H1 (cell line): ENCODE measurements at regions not wholly inside any gene's neighbourhood (a gene's known extent, or its start where the extent isn't known, plus 50 kb on each side); places are given as distances from the start of the nearest gene placed in this dataset.

Source experiments
- TF ChIP-seq, protein P1 (sequence below): fragments of 300-600 bp; sonication (generic); IDR thresholded peaks from 2 replicates; pipeline ENCODE4 v1.7.1; 2012; ENCODE audit warnings: low read length, moderate library complexity, mild to moderate bottlenecking, inconsistent platforms; ENCODE audit not compliant: insufficient replicate concordance

DNA sequence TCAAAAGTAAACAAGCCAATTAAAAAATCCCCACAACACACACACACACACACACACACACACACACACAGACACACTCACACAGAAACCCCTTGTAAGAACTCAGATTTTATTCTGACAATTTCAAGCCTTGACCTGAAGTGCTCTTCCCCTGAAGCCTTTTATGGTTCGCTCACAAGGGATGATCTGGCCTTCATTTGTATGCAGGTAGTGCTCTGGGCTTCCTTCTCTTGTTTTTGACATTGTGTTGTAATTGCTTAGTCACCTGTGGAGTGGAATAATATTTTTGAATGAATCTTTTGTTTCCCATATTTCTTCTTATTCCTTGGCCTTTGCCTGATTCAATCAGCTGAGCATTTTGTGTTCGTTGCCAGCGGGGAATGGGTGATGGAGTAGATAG lies 83.3 kb upstream of the CSRP2 start (continued):
- TF ChIP-seq, protein P1, sequence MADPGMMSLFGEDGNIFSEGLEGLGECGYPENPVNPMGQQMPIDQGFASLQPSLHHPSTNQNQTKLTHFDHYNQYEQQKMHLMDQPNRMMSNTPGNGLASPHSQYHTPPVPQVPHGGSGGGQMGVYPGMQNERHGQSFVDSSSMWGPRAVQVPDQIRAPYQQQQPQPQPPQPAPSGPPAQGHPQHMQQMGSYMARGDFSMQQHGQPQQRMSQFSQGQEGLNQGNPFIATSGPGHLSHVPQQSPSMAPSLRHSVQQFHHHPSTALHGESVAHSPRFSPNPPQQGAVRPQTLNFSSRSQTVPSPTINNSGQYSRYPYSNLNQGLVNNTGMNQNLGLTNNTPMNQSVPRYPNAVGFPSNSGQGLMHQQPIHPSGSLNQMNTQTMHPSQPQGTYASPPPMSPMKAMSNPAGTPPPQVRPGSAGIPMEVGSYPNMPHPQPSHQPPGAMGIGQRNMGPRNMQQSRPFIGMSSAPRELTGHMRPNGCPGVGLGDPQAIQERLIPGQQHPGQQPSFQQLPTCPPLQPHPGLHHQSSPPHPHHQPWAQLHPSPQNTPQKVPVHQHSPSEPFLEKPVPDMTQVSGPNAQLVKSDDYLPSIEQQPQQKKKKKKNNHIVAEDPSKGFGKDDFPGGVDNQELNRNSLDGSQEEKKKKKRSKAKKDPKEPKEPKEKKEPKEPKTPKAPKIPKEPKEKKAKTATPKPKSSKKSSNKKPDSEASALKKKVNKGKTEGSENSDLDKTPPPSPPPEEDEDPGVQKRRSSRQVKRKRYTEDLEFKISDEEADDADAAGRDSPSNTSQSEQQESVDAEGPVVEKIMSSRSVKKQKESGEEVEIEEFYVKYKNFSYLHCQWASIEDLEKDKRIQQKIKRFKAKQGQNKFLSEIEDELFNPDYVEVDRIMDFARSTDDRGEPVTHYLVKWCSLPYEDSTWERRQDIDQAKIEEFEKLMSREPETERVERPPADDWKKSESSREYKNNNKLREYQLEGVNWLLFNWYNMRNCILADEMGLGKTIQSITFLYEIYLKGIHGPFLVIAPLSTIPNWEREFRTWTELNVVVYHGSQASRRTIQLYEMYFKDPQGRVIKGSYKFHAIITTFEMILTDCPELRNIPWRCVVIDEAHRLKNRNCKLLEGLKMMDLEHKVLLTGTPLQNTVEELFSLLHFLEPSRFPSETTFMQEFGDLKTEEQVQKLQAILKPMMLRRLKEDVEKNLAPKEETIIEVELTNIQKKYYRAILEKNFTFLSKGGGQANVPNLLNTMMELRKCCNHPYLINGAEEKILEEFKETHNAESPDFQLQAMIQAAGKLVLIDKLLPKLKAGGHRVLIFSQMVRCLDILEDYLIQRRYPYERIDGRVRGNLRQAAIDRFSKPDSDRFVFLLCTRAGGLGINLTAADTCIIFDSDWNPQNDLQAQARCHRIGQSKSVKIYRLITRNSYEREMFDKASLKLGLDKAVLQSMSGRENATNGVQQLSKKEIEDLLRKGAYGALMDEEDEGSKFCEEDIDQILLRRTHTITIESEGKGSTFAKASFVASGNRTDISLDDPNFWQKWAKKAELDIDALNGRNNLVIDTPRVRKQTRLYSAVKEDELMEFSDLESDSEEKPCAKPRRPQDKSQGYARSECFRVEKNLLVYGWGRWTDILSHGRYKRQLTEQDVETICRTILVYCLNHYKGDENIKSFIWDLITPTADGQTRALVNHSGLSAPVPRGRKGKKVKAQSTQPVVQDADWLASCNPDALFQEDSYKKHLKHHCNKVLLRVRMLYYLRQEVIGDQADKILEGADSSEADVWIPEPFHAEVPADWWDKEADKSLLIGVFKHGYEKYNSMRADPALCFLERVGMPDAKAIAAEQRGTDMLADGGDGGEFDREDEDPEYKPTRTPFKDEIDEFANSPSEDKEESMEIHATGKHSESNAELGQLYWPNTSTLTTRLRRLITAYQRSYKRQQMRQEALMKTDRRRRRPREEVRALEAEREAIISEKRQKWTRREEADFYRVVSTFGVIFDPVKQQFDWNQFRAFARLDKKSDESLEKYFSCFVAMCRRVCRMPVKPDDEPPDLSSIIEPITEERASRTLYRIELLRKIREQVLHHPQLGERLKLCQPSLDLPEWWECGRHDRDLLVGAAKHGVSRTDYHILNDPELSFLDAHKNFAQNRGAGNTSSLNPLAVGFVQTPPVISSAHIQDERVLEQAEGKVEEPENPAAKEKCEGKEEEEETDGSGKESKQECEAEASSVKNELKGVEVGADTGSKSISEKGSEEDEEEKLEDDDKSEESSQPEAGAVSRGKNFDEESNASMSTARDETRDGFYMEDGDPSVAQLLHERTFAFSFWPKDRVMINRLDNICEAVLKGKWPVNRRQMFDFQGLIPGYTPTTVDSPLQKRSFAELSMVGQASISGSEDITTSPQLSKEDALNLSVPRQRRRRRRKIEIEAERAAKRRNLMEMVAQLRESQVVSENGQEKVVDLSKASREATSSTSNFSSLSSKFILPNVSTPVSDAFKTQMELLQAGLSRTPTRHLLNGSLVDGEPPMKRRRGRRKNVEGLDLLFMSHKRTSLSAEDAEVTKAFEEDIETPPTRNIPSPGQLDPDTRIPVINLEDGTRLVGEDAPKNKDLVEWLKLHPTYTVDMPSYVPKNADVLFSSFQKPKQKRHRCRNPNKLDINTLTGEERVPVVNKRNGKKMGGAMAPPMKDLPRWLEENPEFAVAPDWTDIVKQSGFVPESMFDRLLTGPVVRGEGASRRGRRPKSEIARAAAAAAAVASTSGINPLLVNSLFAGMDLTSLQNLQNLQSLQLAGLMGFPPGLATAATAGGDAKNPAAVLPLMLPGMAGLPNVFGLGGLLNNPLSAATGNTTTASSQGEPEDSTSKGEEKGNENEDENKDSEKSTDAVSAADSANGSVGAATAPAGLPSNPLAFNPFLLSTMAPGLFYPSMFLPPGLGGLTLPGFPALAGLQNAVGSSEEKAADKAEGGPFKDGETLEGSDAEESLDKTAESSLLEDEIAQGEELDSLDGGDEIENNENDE = no peak
